C4-2B (cell line): ENCODE measurements at regions not wholly inside any gene's neighbourhood (a gene's known extent, or its start where the extent isn't known, plus 50 kb on each side); places are given as distances from the start of the nearest gene placed in this dataset.

ENCODE experiments used
- CTCF ChIP-seq: fragments of 450-650 bp; conservative IDR thresholded peaks from 2 replicates; pipeline ENCODE4 v1.5.1; 2017; ENCODE audit warnings: mild to moderate bottlenecking
- ZFX ChIP-seq: fragments of 450-650 bp; IDR thresholded peaks from 2 replicates; pipeline ENCODE4 v1.6.1; 2017

GRCh38 chr7:25669281-25669781 lies 441.0 kb upstream of the NPVF start:
- TF ChIP-seq CTCF (no peak), ZFX (no peak)
